Aorta (tissue), 5 donors: ENCODE measurements at regions not wholly inside any gene's neighbourhood (a gene's known extent, or its start where the extent isn't known, plus 50 kb on each side); places are given as distances from the start of the nearest gene placed in this dataset.
"Not testable (repeated sequence)": the region's sequence is repeated elsewhere in the genome, so short reads cannot be mapped to it uniquely, and the experiment has no call there.

ENCODE experiments used
- ATAC-seq: fragments of 200-7000 bp; cut with Tn5 transposase; one replicate; pipeline ENCODE4 v1.9.1; 2022; ENCODE audit warnings: moderate library complexity; ENCODE audit not compliant: low FRiP score
- DNase-seq, 2 donors: peaks; one replicate each; pipeline ENCODE4 v3.0.0-alpha.2; 2020
- H3K27ac ChIP-seq, 2 donors: one replicate each; pipeline ENCODE4 v1.5.1; 2013; ENCODE audit warnings: low read length in 2 of 2, mild to moderate bottlenecking in 2 of 2, moderate library complexity in 2 of 2, control low read depth in 1 of 2, inconsistent platforms in 1 of 2, low read depth in 1 of 2
- H3K27me3 ChIP-seq, 2 donors: one replicate each; pipeline ENCODE4 v1.6.1; 2013; ENCODE audit warnings: control low read depth in 1 of 2, low read length in 1 of 2, mild to moderate bottlenecking in 1 of 2, moderate library complexity in 1 of 2; ENCODE audit not compliant: insufficient read depth in 2 of 2, control insufficient read depth in 1 of 2
- H3K36me3 ChIP-seq, 2 donors: one replicate each; pipeline ENCODE4 v1.6.1; 2013; ENCODE audit warnings: control low read depth in 1 of 2, low read length in 1 of 2, mild to moderate bottlenecking in 1 of 2; ENCODE audit not compliant: insufficient read depth in 2 of 2, control insufficient read depth in 1 of 2
- H3K4me1 ChIP-seq, 2 donors: one replicate each; pipeline ENCODE4 v1.6.1; 2013; ENCODE audit warnings: low read length in 2 of 2, control low read depth in 1 of 2, mild to moderate bottlenecking in 1 of 2, moderate library complexity in 1 of 2; ENCODE audit not compliant: insufficient read depth in 2 of 2, control insufficient read depth in 1 of 2
- H3K4me3 ChIP-seq, 2 donors: one replicate each; pipeline ENCODE4 v1.5.1; 2013; ENCODE audit warnings: low read length in 2 of 2, control low read depth in 1 of 2, mild to moderate bottlenecking in 1 of 2
- H3K9me3 ChIP-seq: one replicate; pipeline ENCODE4 v1.6.1; 2013; ENCODE audit warnings: mild to moderate bottlenecking, low read length; ENCODE audit not compliant: control insufficient read depth
- WGBS, 2 donors: extraction: QIAGEN DNeasy Blood & Tissue Kit; methylation state at CpG; one replicate each; pipeline ENCODE4 v1.1.7; 2013; 5-methylcytosine and 5-hydroxymethylcytosine counted together
- intact Hi-C, 2 donors: fragments of 100-400 bp; cut with DNase I; formaldehyde crosslinking; loops; one replicate each; pipeline versions ENCODE4 v1.14.2 to v1.15.0; 2022
- donor health status: healthy with polysubstance abuse.
- donor health status: Bipolar disorder and iron deficiency.
- donor health status: DM: no; HTN: no; CAD: no.
- donor health status: DM: no; HTN: no; CAD: no.
- donor health status: DM: yes; HTN: yes; CAD: no.

GRCh38 chr15:101949380-101950065 lies 137.5 kb downstream of the OR4F15 start:
- ATAC-seq, result peak; percentile 72
- H3K4me3 ChIP-seq, H3K27ac ChIP-seq, intact Hi-C loops, H3K27me3 ChIP-seq, H3K9me3 ChIP-seq, H3K36me3 ChIP-seq, DNase-seq, H3K4me1 ChIP-seq: not testable (repeated sequence)
- 81 to 83% methylated on average over 1 of the region's 1 CpG for WGBS, 2 donors

- H3K4me1 ChIP-seq, H3K9me3 ChIP-seq, intact Hi-C loops, H3K4me3 ChIP-seq, H3K27ac ChIP-seq, H3K27me3 ChIP-seq, H3K36me3 ChIP-seq, ATAC-seq: not testable (repeated sequence)
- DNase-seq, result peak in 1 of 2 donors; percentile 63
- 17 to 62% methylated on average over 1 to 4 of the region's 7 CpGs for WGBS, 2 donors
These were observed 142.0 kb downstream of the OR4F15 start for GRCh38 chr15:101953993-101954392.

GRCh38 chr15:101955840-101956239 lies 143.8 kb downstream of the OR4F15 start:
- intact Hi-C loops, H3K36me3 ChIP-seq, H3K27ac ChIP-seq, H3K4me1 ChIP-seq, ATAC-seq, H3K27me3 ChIP-seq, H3K4me3 ChIP-seq, H3K9me3 ChIP-seq, DNase-seq: not testable (repeated sequence)
- 56% methylated on average over 4 of the region's 8 CpGs; no CpG with 5 or more reads in 1 of the 2 donors for WGBS, 2 donors

GRCh38 chr15:101958656-101959055 lies 146.7 kb downstream of the OR4F15 start:
- intact Hi-C loops, H3K9me3 ChIP-seq, H3K4me1 ChIP-seq, H3K27me3 ChIP-seq, H3K27ac ChIP-seq, H3K36me3 ChIP-seq, ATAC-seq, H3K4me3 ChIP-seq: not testable (repeated sequence)
- DNase-seq, result peak; percentile 56 to 74
- 64 to 67% methylated on average over 2 of the region's 4 CpGs for WGBS, 2 donors

GRCh38 chr15:101961263-101961662 lies 149.3 kb downstream of the OR4F15 start:
- DNase-seq, ATAC-seq, H3K36me3 ChIP-seq, H3K27ac ChIP-seq, intact Hi-C loops, H3K9me3 ChIP-seq, H3K27me3 ChIP-seq, H3K4me1 ChIP-seq, H3K4me3 ChIP-seq: not testable (repeated sequence)
- WGBS, 2 donors, result no CpG with 5 or more reads among the region's 48 CpGs

GRCh38 chr15:101961765-101962164 lies 149.8 kb downstream of the OR4F15 start:
- H3K27ac ChIP-seq, H3K36me3 ChIP-seq, H3K4me3 ChIP-seq, H3K4me1 ChIP-seq, H3K9me3 ChIP-seq, DNase-seq, ATAC-seq, intact Hi-C loops, H3K27me3 ChIP-seq: not testable (repeated sequence)
- WGBS, 2 donors, result 0% methylated on average over 12 of the region's 41 CpGs; no CpG with 5 or more reads in 1 of the 2 donors

GRCh38 chr15:101963687-101964086 lies 151.7 kb downstream of the OR4F15 start:
- H3K27me3 ChIP-seq, DNase-seq, intact Hi-C loops, H3K4me3 ChIP-seq, H3K27ac ChIP-seq, ATAC-seq, H3K4me1 ChIP-seq, H3K9me3 ChIP-seq, H3K36me3 ChIP-seq: not testable (repeated sequence)
- 97 to 98% methylated on average over 6 of the region's 8 CpGs for WGBS, 2 donors

- H3K27me3 ChIP-seq, H3K4me3 ChIP-seq, H3K36me3 ChIP-seq, H3K9me3 ChIP-seq, H3K4me1 ChIP-seq, DNase-seq, intact Hi-C loops, H3K27ac ChIP-seq, ATAC-seq: not testable (repeated sequence)
- 66 to 70% methylated on average over 2 of the region's 2 CpGs for WGBS, 2 donors
These were observed 153.4 kb downstream of the OR4F15 start for GRCh38 chr15:101965353-101965752.

- H3K27me3 ChIP-seq, H3K4me1 ChIP-seq, ATAC-seq, H3K9me3 ChIP-seq, H3K4me3 ChIP-seq, intact Hi-C loops, H3K36me3 ChIP-seq, H3K27ac ChIP-seq: not testable (repeated sequence)
- peak; percentile 51 to 75 for DNase-seq
- WGBS, 2 donors, result 93 to 96% methylated on average over 4 to 8 of the region's 8 CpGs
These were observed 153.9 kb downstream of the OR4F15 start for GRCh38 chr15:101965860-101966259.
